ENCODE measurements at regions not wholly inside any gene's neighbourhood (a gene's known extent, or its start where the extent isn't known, plus 50 kb on each side); places are given as distances from the start of the nearest gene placed in this dataset.

DNA sequence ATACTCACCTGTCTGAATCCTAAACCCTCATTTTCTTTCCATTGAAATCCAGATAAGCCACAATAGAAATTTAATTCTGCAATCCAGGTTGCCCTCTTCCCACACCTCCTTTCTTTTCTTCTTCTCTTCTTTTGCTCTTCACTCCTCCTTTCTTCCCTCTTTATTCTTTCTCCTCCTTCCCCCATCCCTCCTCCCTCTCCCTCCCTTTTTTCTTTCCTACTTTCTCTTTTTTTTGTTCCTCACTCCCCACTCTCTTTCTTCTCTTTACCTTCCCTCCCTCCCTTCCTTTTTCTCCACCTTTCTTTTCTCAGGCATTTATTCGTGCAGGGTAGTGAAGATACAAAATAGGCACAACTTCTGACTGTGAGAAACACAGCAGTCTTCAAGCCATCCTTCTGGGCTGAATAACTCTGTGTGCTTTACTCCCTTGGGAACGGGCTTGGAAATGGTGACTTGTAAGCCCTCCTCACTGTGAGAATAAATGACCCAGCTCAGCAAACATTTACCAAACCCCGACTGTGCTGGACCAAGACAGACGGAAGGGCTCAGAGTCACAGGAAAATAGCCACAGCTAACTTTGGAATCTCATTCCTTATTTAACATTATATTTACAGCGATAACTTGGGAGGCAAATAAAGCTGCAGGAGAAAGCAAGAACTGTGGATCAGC lies 140.8 kb downstream of the HAPSTR1 start:
- intact Hi-C loops (cut with DNase I) = loop anchor here (10.0 kb wide), 1 partner anchor 57 kb away; no protein-coding TSS in a partner anchor
- 38% methylated on average over 5 of the region's 5 CpGs for WGBS
- no peaks in the 10 kb centered on the region for H3K36me3 ChIP-seq
- H3K27me3 ChIP-seq = no peaks in the 10 kb centered on the region
- H3K27ac ChIP-seq (replicated peaks in 1 of 4) = no peak overlapping the region
- TF ChIP-seq POLR2A (IDR thresholded peaks at IDR 0.05; ENCODE audit: low read depth) = no peak
- TF ChIP-seq, protein P1, sequence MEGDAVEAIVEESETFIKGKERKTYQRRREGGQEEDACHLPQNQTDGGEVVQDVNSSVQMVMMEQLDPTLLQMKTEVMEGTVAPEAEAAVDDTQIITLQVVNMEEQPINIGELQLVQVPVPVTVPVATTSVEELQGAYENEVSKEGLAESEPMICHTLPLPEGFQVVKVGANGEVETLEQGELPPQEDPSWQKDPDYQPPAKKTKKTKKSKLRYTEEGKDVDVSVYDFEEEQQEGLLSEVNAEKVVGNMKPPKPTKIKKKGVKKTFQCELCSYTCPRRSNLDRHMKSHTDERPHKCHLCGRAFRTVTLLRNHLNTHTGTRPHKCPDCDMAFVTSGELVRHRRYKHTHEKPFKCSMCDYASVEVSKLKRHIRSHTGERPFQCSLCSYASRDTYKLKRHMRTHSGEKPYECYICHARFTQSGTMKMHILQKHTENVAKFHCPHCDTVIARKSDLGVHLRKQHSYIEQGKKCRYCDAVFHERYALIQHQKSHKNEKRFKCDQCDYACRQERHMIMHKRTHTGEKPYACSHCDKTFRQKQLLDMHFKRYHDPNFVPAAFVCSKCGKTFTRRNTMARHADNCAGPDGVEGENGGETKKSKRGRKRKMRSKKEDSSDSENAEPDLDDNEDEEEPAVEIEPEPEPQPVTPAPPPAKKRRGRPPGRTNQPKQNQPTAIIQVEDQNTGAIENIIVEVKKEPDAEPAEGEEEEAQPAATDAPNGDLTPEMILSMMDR (IDR thresholded peaks at IDR 0.05) = no peak
- TF ChIP-seq EP300 (IDR thresholded peaks at IDR 0.05) = no peak
- TF ChIP-seq POLR2AphosphoS5 (IDR thresholded peaks at IDR 0.05) = no peak
- H3K4me1 ChIP-seq = no peaks in the 10 kb centered on the region
- H3K4me3 ChIP-seq = no peak overlapping the region
- no peaks in the 10 kb centered on the region for H3K9me3 ChIP-seq
- DNase-seq (ENCODE audit: extremely low spot score) = no peak

DNA sequence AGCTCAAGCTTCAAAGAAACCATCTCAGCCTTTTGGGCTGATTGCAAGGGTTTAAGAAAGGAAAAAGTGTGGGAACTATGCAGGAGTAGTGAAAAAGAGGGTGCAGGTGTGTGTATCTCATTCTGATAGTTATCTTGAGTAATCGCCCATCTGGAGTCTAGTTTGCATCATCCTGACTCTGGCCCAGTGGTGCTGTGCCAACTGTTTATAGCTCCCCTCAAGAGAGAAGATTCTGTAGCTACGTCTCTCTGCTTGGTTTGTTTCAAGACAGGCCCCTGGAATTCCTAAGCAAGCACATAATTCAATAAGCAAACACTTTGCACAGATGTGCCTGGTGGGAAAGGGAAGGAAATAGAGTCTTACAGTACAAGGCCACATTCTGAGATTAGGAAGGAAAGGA lies 144.4 kb downstream of the HAPSTR1 start:
- no peaks in the 10 kb centered on the region for H3K9me3 ChIP-seq
- no peaks in the 10 kb centered on the region for H3K27me3 ChIP-seq
- no peak overlapping the region for H3K4me3 ChIP-seq
- H3K36me3 ChIP-seq = no peaks in the 10 kb centered on the region
- intact Hi-C loops (cut with DNase I) = loop anchor here (10.0 kb wide), 1 partner anchor 61 kb away; no protein-coding TSS in a partner anchor
- no peaks in the 10 kb centered on the region for H3K4me1 ChIP-seq
- 50% methylated on average over 2 of the region's 2 CpGs for WGBS
- no peak overlapping the region for H3K27ac ChIP-seq (replicated peaks in 1 of 4)
- TF ChIP-seq POLR2A (IDR thresholded peaks at IDR 0.05; ENCODE audit: low read depth) (no peak), POLR2AphosphoS5 (IDR thresholded peaks at IDR 0.05) (no peak), EP300 (IDR thresholded peaks at IDR 0.05) (no peak)
- TF ChIP-seq, protein P1 (IDR thresholded peaks at IDR 0.05) = no peak
- no peak for DNase-seq (ENCODE audit: extremely low spot score)

GRCh38 chr16:9236319-9236718 lies 144.9 kb downstream of the HAPSTR1 start:
- 80% methylated on average over 5 of the region's 5 CpGs for WGBS
- no peaks in the 10 kb centered on the region for H3K27me3 ChIP-seq
- no peaks in the 10 kb centered on the region for H3K9me3 ChIP-seq
- no peak for DNase-seq (ENCODE audit: extremely low spot score)
- no peak overlapping the region for H3K4me3 ChIP-seq
- intact Hi-C loops (cut with DNase I) = loop anchor here (10.0 kb wide), 1 partner anchor 62 kb away; no protein-coding TSS in a partner anchor
- no peak for TF ChIP-seq EP300 (IDR thresholded peaks at IDR 0.05)
- TF ChIP-seq POLR2AphosphoS5 (IDR thresholded peaks at IDR 0.05) = no peak
- TF ChIP-seq, protein P1 (IDR thresholded peaks at IDR 0.05) = no peak
- no peak for TF ChIP-seq POLR2A (IDR thresholded peaks at IDR 0.05; ENCODE audit: low read depth)
- no peak overlapping the region for H3K27ac ChIP-seq (replicated peaks in 1 of 4)
- H3K36me3 ChIP-seq = no peaks in the 10 kb centered on the region
- H3K4me1 ChIP-seq = no peaks in the 10 kb centered on the region

DNA sequence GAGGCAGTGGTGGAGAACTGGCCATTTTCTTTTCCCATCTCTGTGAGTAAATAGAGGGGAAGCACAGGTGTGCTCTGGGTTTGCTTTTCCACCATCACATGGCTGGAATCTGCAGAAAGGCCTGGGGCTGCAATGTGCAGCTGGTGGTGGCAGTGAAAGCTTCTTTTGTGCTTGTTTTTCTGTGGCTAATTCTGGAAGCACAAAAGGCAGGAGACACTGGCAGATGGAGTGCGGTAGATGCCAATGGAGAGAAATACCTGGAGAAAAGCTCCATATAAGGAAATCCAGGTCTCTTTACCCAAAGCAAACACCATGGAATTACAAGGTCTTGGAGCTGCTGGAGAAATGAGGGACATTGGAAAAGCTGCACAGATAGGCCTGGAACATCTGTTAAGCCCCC lies 146.9 kb downstream of the HAPSTR1 start:
- H3K36me3 ChIP-seq = no peaks in the 10 kb centered on the region
- H3K4me1 ChIP-seq = no peaks in the 10 kb centered on the region
- H3K4me3 ChIP-seq = no peak overlapping the region
- H3K9me3 ChIP-seq = no peaks in the 10 kb centered on the region
- no peak for DNase-seq (ENCODE audit: extremely low spot score)
- no peaks in the 10 kb centered on the region for H3K27me3 ChIP-seq
- 95% methylated on average over 1 of the region's 1 CpG for WGBS
- intact Hi-C loops (cut with DNase I) = loop anchor here (10.0 kb wide), 1 partner anchor 64 kb away; no protein-coding TSS in a partner anchor
- TF ChIP-seq, protein P1 (IDR thresholded peaks at IDR 0.05) = no peak
- TF ChIP-seq POLR2A (IDR thresholded peaks at IDR 0.05; ENCODE audit: low read depth) (no peak), EP300 (IDR thresholded peaks at IDR 0.05) (no peak), POLR2AphosphoS5 (IDR thresholded peaks at IDR 0.05) (no peak)
- no peak overlapping the region for H3K27ac ChIP-seq (replicated peaks in 1 of 4)

GRCh38 chr16:9241177-9241576 lies 149.7 kb downstream of the HAPSTR1 start:
- no peak for TF ChIP-seq POLR2AphosphoS5 (IDR thresholded peaks at IDR 0.05)
- no peak for TF ChIP-seq POLR2A (IDR thresholded peaks at IDR 0.05; ENCODE audit: low read depth)
- H3K27ac ChIP-seq (replicated peaks in 1 of 4) = no peak overlapping the region
- intact Hi-C loops (cut with DNase I) = no loop called here
- no peak for DNase-seq (ENCODE audit: extremely low spot score)
- H3K4me3 ChIP-seq = no peak overlapping the region
- H3K9me3 ChIP-seq = no peaks in the 10 kb centered on the region
- no peaks in the 10 kb centered on the region for H3K4me1 ChIP-seq
- H3K36me3 ChIP-seq = no peaks in the 10 kb centered on the region
- H3K27me3 ChIP-seq = no peaks in the 10 kb centered on the region
